ENCODE measurements at regions not wholly inside any gene's neighbourhood (a gene's known extent, or its start where the extent isn't known, plus 50 kb on each side); places are given as distances from the start of the nearest gene placed in this dataset.

- DNase-seq (ENCODE audit: low read depth in 1 of 2, low spot score in 1 of 2) (no peak), ATAC-seq (no peak), FAIRE-seq (no peak)
- ChIA-PET CTCF (interaction anchor here (0.9 kb wide), 1 partner anchor 325 kb away, joined by 3 read pairs; no protein-coding TSS in a partner anchor), POLR2A (no interaction called here)
- no peak overlapping the region for H3K27ac ChIP-seq
- H3K4me1 ChIP-seq, result no peaks in the 10 kb centered on the region
- TF ChIP-seq MYC (IDR thresholded peaks at IDR 0.05; ENCODE audit: borderline replicate concordance, low read length) (no peak), MAFK (IDR thresholded peaks at IDR 0.05; ENCODE audit: partially characterized antibody) (no peak), ZNF302 (CRISPR knock-in tag; IDR thresholded peaks at IDR 0.05) (no peak), RARB (CRISPR knock-in tag; IDR thresholded peaks at IDR 0.05) (no peak), RCOR1 (IDR thresholded peaks at IDR 0.05; ENCODE audit: low read depth, low read length) (no peak), HMGXB4 (CRISPR knock-in tag; IDR thresholded peaks at IDR 0.05; ENCODE audit: borderline replicate concordance) (no peak), USF2 (IDR thresholded peaks at IDR 0.05) (no peak), ATOH8 (CRISPR knock-in tag; IDR thresholded peaks at IDR 0.05; ENCODE audit: low read depth) (no peak)
- WGBS (ENCODE audit: missing lambda C conversion rate), result 36% methylated on average over 6 of the region's 6 CpGs
- no peaks in the 10 kb centered on the region for H3K9me3 ChIP-seq
- no peak overlapping the region for H3K4me3 ChIP-seq
- no peak overlapping the region for H3K4me2 ChIP-seq
These were observed 131.9 kb downstream of the RDH14 start for GRCh38 chr2:18428516-18428915.

GRCh38 chr2:18427762-18428161 lies 132.7 kb downstream of the RDH14 start:
- no peak for ATAC-seq
- no peak for DNase-seq (ENCODE audit: low read depth in 1 of 2, low spot score in 1 of 2)
- no peak for FAIRE-seq
- TF ChIP-seq PBX3 (IDR thresholded peaks at IDR 0.05) (no peak), HOXB13 (CRISPR knock-in tag; IDR thresholded peaks at IDR 0.05; ENCODE audit: low read depth) (no peak), HEYL (CRISPR knock-in tag; IDR thresholded peaks at IDR 0.05) (no peak), E2F6 (IDR thresholded peaks at IDR 0.05; ENCODE audit: borderline replicate concordance, low read depth) (no peak), EHMT2 (IDR thresholded peaks at IDR 0.05; ENCODE audit: low read depth) (no peak), BHLHE40 (IDR thresholded peaks at IDR 0.05; ENCODE audit: low read depth, low read length) (no peak), PHF8 (IDR thresholded peaks at IDR 0.05; ENCODE audit: borderline replicate concordance, low read depth) (no peak)
- Histone ChIP-seq H3K4me1 (no peaks in the 10 kb centered on the region), H3K9me3 (no peaks in the 10 kb centered on the region), H3K4me3 (no peak overlapping the region), H3K27ac (no peak overlapping the region), H3K4me2 (no peak overlapping the region)
- ChIA-PET POLR2A (no interaction called here), CTCF (no interaction called here)

- DNase-seq (ENCODE audit: low read depth in 1 of 2, low spot score in 1 of 2), result no peak
- no peaks in the 10 kb centered on the region for H3K4me1 ChIP-seq
- FAIRE-seq, result no peak
- H3K4me3 ChIP-seq, result no peak overlapping the region
- TF ChIP-seq ZSCAN20 (CRISPR knock-in tag; IDR thresholded peaks at IDR 0.05), result no peak
- TF ChIP-seq ELK1 (IDR thresholded peaks at IDR 0.05; ENCODE audit: low read depth, low read length), result no peak
- no peak for TF ChIP-seq NPAS2 (CRISPR knock-in tag; IDR thresholded peaks at IDR 0.05; ENCODE audit: borderline replicate concordance)
- TF ChIP-seq MAX (IDR thresholded peaks at IDR 0.05), result no peak
- 2% methylated on average over 1 of the region's 1 CpG for WGBS (ENCODE audit: missing lambda C conversion rate)
- ChIA-PET POLR2A (no interaction called here), CTCF (interaction anchor here (2.7 kb wide), 1 partner anchor 10 kb away, joined by 18 read pairs; no protein-coding TSS in a partner anchor)
- H3K27ac ChIP-seq, result no peak overlapping the region
- H3K9me3 ChIP-seq, result no peaks in the 10 kb centered on the region
- H3K4me2 ChIP-seq, result no peak overlapping the region
- ATAC-seq, result no peak
These were observed 134.3 kb downstream of the RDH14 start for GRCh38 chr2:18426174-18426573.
